Choroid plexus epithelial cell (primary cell): ENCODE measurements at regions not wholly inside any gene's neighbourhood (a gene's known extent, or its start where the extent isn't known, plus 50 kb on each side); places are given as distances from the start of the nearest gene placed in this dataset.

Experiments
- DNase-seq: peaks from one replicate; pipeline ENCODE4 v3.0.0-alpha.2; 2010; ENCODE audit warnings: low read depth
- H3K4me3 ChIP-seq: 2 replicates; pipeline ENCODE4 v1.5.1; 2011; ENCODE audit warnings: low read depth, mild to moderate bottlenecking, control low read depth, low read length, moderate library complexity
- TF ChIP-seq, protein P1 (sequence below): conservative IDR thresholded peaks from 2 replicates; pipeline ENCODE4 v1.5.1; 2011; ENCODE audit warnings: low read depth, mild to moderate bottlenecking, control low read depth, inconsistent platforms, low read length, moderate library complexity

GRCh38 chr4:160631044-160631443 is 1528.2 kb downstream of the RAPGEF2 start:
- TF ChIP-seq, protein P1, sequence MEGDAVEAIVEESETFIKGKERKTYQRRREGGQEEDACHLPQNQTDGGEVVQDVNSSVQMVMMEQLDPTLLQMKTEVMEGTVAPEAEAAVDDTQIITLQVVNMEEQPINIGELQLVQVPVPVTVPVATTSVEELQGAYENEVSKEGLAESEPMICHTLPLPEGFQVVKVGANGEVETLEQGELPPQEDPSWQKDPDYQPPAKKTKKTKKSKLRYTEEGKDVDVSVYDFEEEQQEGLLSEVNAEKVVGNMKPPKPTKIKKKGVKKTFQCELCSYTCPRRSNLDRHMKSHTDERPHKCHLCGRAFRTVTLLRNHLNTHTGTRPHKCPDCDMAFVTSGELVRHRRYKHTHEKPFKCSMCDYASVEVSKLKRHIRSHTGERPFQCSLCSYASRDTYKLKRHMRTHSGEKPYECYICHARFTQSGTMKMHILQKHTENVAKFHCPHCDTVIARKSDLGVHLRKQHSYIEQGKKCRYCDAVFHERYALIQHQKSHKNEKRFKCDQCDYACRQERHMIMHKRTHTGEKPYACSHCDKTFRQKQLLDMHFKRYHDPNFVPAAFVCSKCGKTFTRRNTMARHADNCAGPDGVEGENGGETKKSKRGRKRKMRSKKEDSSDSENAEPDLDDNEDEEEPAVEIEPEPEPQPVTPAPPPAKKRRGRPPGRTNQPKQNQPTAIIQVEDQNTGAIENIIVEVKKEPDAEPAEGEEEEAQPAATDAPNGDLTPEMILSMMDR: no peak
- DNase-seq: no peak
- no peak overlapping the region for H3K4me3 ChIP-seq

- no peak overlapping the region for H3K4me3 ChIP-seq
- TF ChIP-seq, protein P1: no peak
- DNase-seq: no peak
These were observed 1511.0 kb downstream of the FSTL5 start for GRCh38 chr4:160652790-160653189.

DNA sequence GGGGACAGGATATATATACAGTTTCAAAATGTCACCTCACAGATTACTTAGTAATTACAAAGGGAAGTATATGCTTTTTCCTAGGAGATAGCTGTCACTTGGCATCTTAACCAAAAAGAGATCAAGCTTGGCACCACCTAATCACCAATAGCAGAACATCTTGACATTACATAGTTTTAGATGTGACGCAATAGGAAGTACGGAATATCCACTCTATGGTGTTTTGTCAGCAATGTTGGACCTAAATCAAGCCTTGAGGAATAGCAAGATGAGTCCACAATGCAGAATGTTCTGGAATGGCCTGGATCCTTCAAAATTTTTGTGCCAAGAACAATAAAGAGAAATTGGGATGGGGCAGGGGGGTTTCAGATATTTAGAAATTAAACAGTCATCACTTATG is 1488.2 kb downstream of the FSTL5 start:
- TF ChIP-seq, protein P1: no peak
- DNase-seq: no peak
- H3K4me3 ChIP-seq: no peak overlapping the region

GRCh38 chr4:160685729-160686128 is 1478.1 kb downstream of the FSTL5 start:
- TF ChIP-seq, protein P1: no peak

GRCh38 chr4:160701671-160702070 is 1462.1 kb downstream of the FSTL5 start:
- DNase-seq: no peak
- no peak overlapping the region for H3K4me3 ChIP-seq
- TF ChIP-seq, protein P1: no peak

More at GRCh38 chr4:160685729-160686128, 1478.1 kb downstream of the FSTL5 start:
- DNase-seq: no peak
- no peak overlapping the region for H3K4me3 ChIP-seq

DNA sequence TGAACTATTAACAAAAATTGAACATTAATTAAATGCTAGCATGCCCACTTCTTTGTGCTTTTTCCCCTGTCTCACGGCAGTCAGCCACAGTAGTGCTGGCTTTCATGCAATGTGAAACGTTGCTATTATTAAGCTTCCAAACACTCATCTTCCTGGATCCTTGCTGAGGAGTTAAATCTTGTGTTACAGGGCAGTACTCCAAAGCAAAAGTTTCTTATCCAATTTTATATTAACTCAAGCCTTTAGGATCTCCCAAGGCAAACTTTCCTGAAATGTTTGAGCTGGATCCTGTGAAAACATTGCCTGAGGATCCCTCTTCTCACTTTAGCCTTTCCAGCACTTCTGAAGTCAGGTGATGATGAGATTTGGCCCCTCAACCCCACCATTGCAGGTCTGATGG is 1454.8 kb downstream of the FSTL5 start:
- no peak for DNase-seq
- TF ChIP-seq, protein P1: no peak
- H3K4me3 ChIP-seq: no peak overlapping the region

DNA sequence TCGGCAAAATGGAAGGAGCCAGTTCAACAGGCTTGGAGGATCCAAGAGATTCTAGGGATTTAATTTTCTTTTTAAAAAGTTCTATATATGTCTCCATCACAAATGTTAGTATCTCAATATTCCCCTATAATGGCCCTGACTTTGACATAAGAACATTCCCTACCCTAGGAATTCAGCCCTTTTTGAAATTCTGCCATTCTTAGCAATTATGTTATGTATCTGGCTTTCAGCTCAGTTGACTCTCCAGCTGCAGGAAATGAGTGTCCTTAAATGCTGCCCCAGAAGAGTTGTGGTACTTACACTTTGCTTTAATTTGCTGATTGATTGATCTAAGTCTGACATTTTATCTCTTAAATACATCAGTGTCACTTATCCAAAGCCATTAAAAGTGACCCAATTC is 1454.3 kb downstream of the FSTL5 start:
- no peak for DNase-seq
- TF ChIP-seq, protein P1: no peak

More for the DNA sequence above, 1454.3 kb downstream of the FSTL5 start:
- H3K4me3 ChIP-seq: no peak overlapping the region
